ENCODE measurements at regions not wholly inside any gene's neighbourhood (a gene's known extent, or its start where the extent isn't known, plus 50 kb on each side); places are given as distances from the start of the nearest gene placed in this dataset.

DNA sequence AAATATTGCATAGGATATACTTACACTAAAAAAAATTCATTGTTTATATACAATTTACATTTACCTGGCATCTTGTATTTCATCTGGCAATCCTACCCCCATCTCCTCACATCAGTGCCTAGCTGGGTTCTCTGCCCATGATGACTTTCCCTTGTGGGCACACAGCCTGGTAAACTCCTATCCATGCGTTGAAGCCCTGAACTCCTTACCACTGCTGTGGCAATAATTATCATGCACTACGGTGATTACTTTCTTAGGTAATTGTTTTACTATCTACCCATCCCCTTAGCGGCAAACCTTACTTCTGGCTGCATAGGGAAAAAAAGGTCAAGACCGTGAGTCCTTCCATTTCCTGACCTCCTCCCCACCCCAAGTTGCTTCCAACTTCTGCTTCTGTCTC lies 63.6 kb upstream of the DAB2IP start:
- TF ChIP-seq, protein P1, sequence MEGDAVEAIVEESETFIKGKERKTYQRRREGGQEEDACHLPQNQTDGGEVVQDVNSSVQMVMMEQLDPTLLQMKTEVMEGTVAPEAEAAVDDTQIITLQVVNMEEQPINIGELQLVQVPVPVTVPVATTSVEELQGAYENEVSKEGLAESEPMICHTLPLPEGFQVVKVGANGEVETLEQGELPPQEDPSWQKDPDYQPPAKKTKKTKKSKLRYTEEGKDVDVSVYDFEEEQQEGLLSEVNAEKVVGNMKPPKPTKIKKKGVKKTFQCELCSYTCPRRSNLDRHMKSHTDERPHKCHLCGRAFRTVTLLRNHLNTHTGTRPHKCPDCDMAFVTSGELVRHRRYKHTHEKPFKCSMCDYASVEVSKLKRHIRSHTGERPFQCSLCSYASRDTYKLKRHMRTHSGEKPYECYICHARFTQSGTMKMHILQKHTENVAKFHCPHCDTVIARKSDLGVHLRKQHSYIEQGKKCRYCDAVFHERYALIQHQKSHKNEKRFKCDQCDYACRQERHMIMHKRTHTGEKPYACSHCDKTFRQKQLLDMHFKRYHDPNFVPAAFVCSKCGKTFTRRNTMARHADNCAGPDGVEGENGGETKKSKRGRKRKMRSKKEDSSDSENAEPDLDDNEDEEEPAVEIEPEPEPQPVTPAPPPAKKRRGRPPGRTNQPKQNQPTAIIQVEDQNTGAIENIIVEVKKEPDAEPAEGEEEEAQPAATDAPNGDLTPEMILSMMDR (IDR thresholded peaks at IDR 0.05; ENCODE audit: low read length) = no peak
- no peak for TF ChIP-seq EZH2phosphoT487 (IDR thresholded peaks at IDR 0.05; ENCODE audit: low read length)
